GM23338 (cell line): ENCODE measurements at regions not wholly inside any gene's neighbourhood (a gene's known extent, or its start where the extent isn't known, plus 50 kb on each side); places are given as distances from the start of the nearest gene placed in this dataset.
A peak's percentile ranks its signal among the peaks of the same experiment; 100 is the strongest.

ENCODE experiments used
- ATAC-seq: fragments of 200-7000 bp; cut with Tn5 transposase; 3 replicates; pipeline ENCODE4 v1.9.1; 2020
- DNase-seq: peaks from one replicate; pipeline ENCODE4 v3.0.0-alpha.2; 2015; ENCODE audit warnings: low spot score
- H2AFZ ChIP-seq: fragments of 200-600 bp; sonication (generic); 2 replicates; pipeline ENCODE4 v1.8.0; 2016; ENCODE audit warnings: antibody characterized with exemption, mild to moderate bottlenecking, moderate library complexity
- H3F3A ChIP-seq: fragments of 200-600 bp; sonication (generic); replicated peaks from 2 replicates; pipeline ENCODE4 v1.8.0; 2017; ENCODE audit warnings: antibody characterized with exemption, mixed run types, low read depth
- H3K27ac ChIP-seq: fragments of 200-600 bp; sonication (generic); 2 replicates; pipeline ENCODE4 v1.6.1; 2016; ENCODE audit warnings: low read depth
- H3K27me3 ChIP-seq: fragments of 200-600 bp; sonication (generic); 2 replicates; pipeline ENCODE4 v1.8.0; 2016; ENCODE audit warnings: mild to moderate bottlenecking, mixed run types, moderate library complexity; ENCODE audit not compliant: insufficient read depth
- H3K36me3 ChIP-seq: fragments of 200-600 bp; sonication (generic); 2 replicates; pipeline ENCODE4 v1.8.0; 2016; ENCODE audit warnings: mild to moderate bottlenecking; ENCODE audit not compliant: insufficient read depth
- H3K4me1 ChIP-seq: fragments of 200-600 bp; sonication (generic); 2 replicates; pipeline ENCODE4 v1.8.0; 2016; ENCODE audit warnings: mild to moderate bottlenecking, moderate library complexity; ENCODE audit not compliant: insufficient read depth
- H3K4me2 ChIP-seq: fragments of 200-600 bp; sonication (generic); 2 replicates; pipeline ENCODE4 v1.7.1; 2017; ENCODE audit warnings: mixed run types
- H3K4me3 ChIP-seq: fragments of 200-600 bp; sonication (generic); 2 replicates; pipeline ENCODE4 v1.6.1; 2016; ENCODE audit warnings: mixed run types
- H3K79me2 ChIP-seq: fragments of 200-600 bp; sonication (generic); replicated peaks from 2 replicates; pipeline ENCODE4 v1.8.0; 2017; ENCODE audit warnings: mild to moderate bottlenecking; ENCODE audit not compliant: insufficient read depth
- H3K9me2 ChIP-seq: fragments of 200-600 bp; sonication (generic); 2 replicates; pipeline ENCODE4 v1.8.0; 2017; ENCODE audit not compliant: insufficient read depth
- H4K20me1 ChIP-seq: fragments of 200-600 bp; sonication (generic); replicated peaks from 2 replicates; pipeline ENCODE4 v1.8.0; 2017; ENCODE audit warnings: mild to moderate bottlenecking; ENCODE audit not compliant: insufficient read depth
- H3K27ac Mint-ChIP-seq: 2 replicates; pipeline ENCODE4 v1.8.0; 2020; ENCODE audit warnings: inconsistent platforms, mild to moderate bottlenecking, moderate library complexity, mixed read lengths
- H3K27me3 Mint-ChIP-seq: 3 replicates; pipeline ENCODE4 v1.8.0; 2022; ENCODE audit warnings: low read depth, mild to moderate bottlenecking, moderate library complexity, mixed read lengths, inconsistent platforms; ENCODE audit not compliant: insufficient read depth, poor library complexity
- H3K36me3 Mint-ChIP-seq: 3 replicates; pipeline ENCODE4 v1.8.0; 2021; ENCODE audit warnings: low read depth, mild to moderate bottlenecking, inconsistent platforms, moderate library complexity, mixed read lengths
- H3K4me1 Mint-ChIP-seq: 3 replicates; pipeline ENCODE4 v1.8.0; 2020; ENCODE audit warnings: mild to moderate bottlenecking, inconsistent platforms, mixed read lengths
- H3K4me3 Mint-ChIP-seq: 3 replicates; pipeline ENCODE4 v1.8.0; 2021; ENCODE audit warnings: moderate library complexity, mild to moderate bottlenecking, inconsistent platforms, mixed read lengths
- H3K9me3 Mint-ChIP-seq: 3 replicates; pipeline ENCODE4 v1.8.0; 2020; ENCODE audit warnings: moderate library complexity, mild to moderate bottlenecking, inconsistent platforms, mixed read lengths
- CREB1 ChIP-seq: fragments of 250-450 bp; sonication (Bioruptor Pico); IDR thresholded peaks from 2 replicates; pipeline ENCODE4 v1.5.0; 2020; ENCODE audit warnings: low read depth, mild to moderate bottlenecking, moderate library complexity
- CTCF ChIP-seq, 2 experiments: fragments of 200-600 bp in 1 of 2; sonication (generic) in 1 of 2; conservative IDR thresholded peaks; 2 replicates each; pipeline versions ENCODE4 v1.5.1 to v1.6.1; 2016 to 2017; ENCODE audit warnings: antibody characterized with exemption in 2 of 2, low read depth in 2 of 2, mild to moderate bottlenecking in 2 of 2, moderate library complexity in 1 of 2
- ETS1 ChIP-seq: IDR thresholded peaks from 2 replicates; pipeline ENCODE4 v1.6.1; 2016; ENCODE audit warnings: antibody characterized with exemption
- EZH2 ChIP-seq: fragments of 200-600 bp; sonication (generic); IDR thresholded peaks from one replicate; pipeline ENCODE4 v1.8.0; 2017; ENCODE audit warnings: antibody characterized with exemption, mild to moderate bottlenecking, low read depth; ENCODE audit not compliant: unreplicated experiment
- EZH2phosphoT487 ChIP-seq: fragments of 200-600 bp; sonication (generic); IDR thresholded peaks from one replicate; pipeline ENCODE4 v1.8.1; 2018; ENCODE audit warnings: antibody characterized with exemption; ENCODE audit not compliant: unreplicated experiment
- JUNB ChIP-seq: IDR thresholded peaks from one replicate; pipeline ENCODE4 v1.6.1; 2016; ENCODE audit warnings: antibody characterized with exemption; ENCODE audit not compliant: unreplicated experiment
- NANOG ChIP-seq: IDR thresholded peaks from 2 replicates; pipeline ENCODE4 v1.6.1; 2016; ENCODE audit warnings: antibody characterized with exemption, borderline replicate concordance
- POLR2AphosphoS5 ChIP-seq: IDR thresholded peaks from 2 replicates; pipeline ENCODE4 v1.6.1; 2016; ENCODE audit warnings: antibody characterized with exemption, low read depth
- REST ChIP-seq: IDR thresholded peaks from one replicate; pipeline ENCODE4 v1.6.1; 2018; ENCODE audit warnings: antibody characterized with exemption; ENCODE audit not compliant: unreplicated experiment
- STAT1 ChIP-seq: IDR thresholded peaks from one replicate; pipeline ENCODE4 v1.6.1; 2016; ENCODE audit warnings: antibody characterized with exemption; ENCODE audit not compliant: unreplicated experiment
- ZNF114 ChIP-seq: fragments of 250-450 bp; sonication (Bioruptor Pico); IDR thresholded peaks from 2 replicates; pipeline ENCODE4 v1.5.0; 2020; ENCODE audit warnings: mild to moderate bottlenecking, moderate library complexity
- ZNF331 ChIP-seq: fragments of 250-450 bp; sonication (Bioruptor Pico); IDR thresholded peaks from 2 replicates; pipeline ENCODE4 v1.5.0; 2020; ENCODE audit warnings: low read depth, mild to moderate bottlenecking, moderate library complexity
- ZNF462 ChIP-seq: fragments of 250-450 bp; sonication (Bioruptor Pico); IDR thresholded peaks from 2 replicates; pipeline ENCODE4 v1.5.0; 2020; ENCODE audit warnings: mild to moderate bottlenecking, moderate library complexity

- no peaks in the 10 kb centered on the region for H3K27me3 ChIP-seq
- no peak overlapping the region for H3K4me2 ChIP-seq
- H2AFZ ChIP-seq: no peak overlapping the region
- H3F3A ChIP-seq: no peaks in the 10 kb centered on the region
- H3K36me3 ChIP-seq: no peaks in the 10 kb centered on the region
- no peak overlapping the region for H3K4me3 Mint-ChIP-seq
- H3K79me2 ChIP-seq: no peaks in the 10 kb centered on the region
- peaks cover 13% of the 10 kb centered on the region; the same call in 2 of the 3 replicates for H3K4me1 Mint-ChIP-seq
- ATAC-seq: no peak
- TF ChIP-seq CTCF (conservative IDR thresholded peaks at IDR 0.05; ENCODE audit: low read depth in 2 of 2): no peak
- no peak for TF ChIP-seq EZH2phosphoT487
- no peak for TF ChIP-seq NANOG
- TF ChIP-seq REST: no peak
- TF ChIP-seq ETS1: no peak
- no peak for TF ChIP-seq ZNF114 (CRISPR knock-in tag)
- no peak for TF ChIP-seq POLR2AphosphoS5
- no peak for TF ChIP-seq CREB1
- no peak for TF ChIP-seq JUNB
- TF ChIP-seq STAT1: no peak
- TF ChIP-seq EZH2: no peak
- TF ChIP-seq ZNF462 (CRISPR knock-in tag): no peak
- TF ChIP-seq ZNF331 (CRISPR knock-in tag): no peak
- H3K27ac ChIP-seq: no peak overlapping the region
- H4K20me1 ChIP-seq: no peaks in the 10 kb centered on the region
- H3K9me2 ChIP-seq: no peaks in the 10 kb centered on the region
- no peak for DNase-seq
- H3K4me1 ChIP-seq: 0 out of 2 replicates have a peak, but pooled peaks cover 5% of the 10 kb centered on the region
- 0 out of 2 replicates have a peak overlapping the region, but pooled peaks have one; percentile 56 for H3K27ac Mint-ChIP-seq
- no peak overlapping the region for H3K4me3 ChIP-seq
- peaks cover 2% of the 10 kb centered on the region; the same call in 1 of the 3 replicates for H3K9me3 Mint-ChIP-seq
- H3K36me3 Mint-ChIP-seq: no peaks in the 10 kb centered on the region
- H3K27me3 Mint-ChIP-seq: no peaks in the 10 kb centered on the region
Observed at GRCh38 chr2:163247847-163248220, 409.3 kb upstream of the KCNH7 start.
